Loucy (cell line): ENCODE measurements at regions not wholly inside any gene's neighbourhood (a gene's known extent, or its start where the extent isn't known, plus 50 kb on each side); places are given as distances from the start of the nearest gene placed in this dataset.
A peak's percentile ranks its signal among the peaks of the same experiment; 100 is the strongest.

Source experiments
- H2AFZ ChIP-seq: fragments of 200-600 bp; sonication (generic); 2 replicates; pipeline ENCODE4 v1.6.0; 2016; ENCODE audit warnings: antibody characterized with exemption, mild to moderate bottlenecking, low read length, moderate library complexity
- H3F3A ChIP-seq: fragments of 200-600 bp; 2 replicates; pipeline ENCODE4 v1.6.0; 2016; ENCODE audit warnings: antibody characterized with exemption, low read depth, mild to moderate bottlenecking
- H3K27me3 ChIP-seq: fragments of 200-600 bp; sonication (generic); 2 replicates; pipeline ENCODE4 v1.6.1; 2014; ENCODE audit warnings: low read length, mild to moderate bottlenecking; ENCODE audit not compliant: insufficient read depth, poor library complexity, severe bottlenecking
- H3K36me3 ChIP-seq: fragments of 200-600 bp; sonication (generic); 2 replicates; pipeline ENCODE4 v1.6.1; 2016; ENCODE audit warnings: low read length; ENCODE audit not compliant: insufficient read depth
- H3K4me1 ChIP-seq: fragments of 200-600 bp; sonication (generic); 2 replicates; pipeline ENCODE4 v1.5.1; 2014; ENCODE audit warnings: low read length, mild to moderate bottlenecking; ENCODE audit not compliant: insufficient read depth, poor library complexity, severe bottlenecking
- H3K4me2 ChIP-seq: fragments of 200-600 bp; sonication (generic); 2 replicates; pipeline ENCODE4 v1.6.0; 2014; ENCODE audit warnings: antibody characterized with exemption, low read length, low read depth, mild to moderate bottlenecking; ENCODE audit not compliant: poor library complexity, severe bottlenecking
- H3K4me3 ChIP-seq: fragments of 200-600 bp; sonication (generic); 2 replicates; pipeline ENCODE4 v1.5.1; 2014; ENCODE audit warnings: low read length, mild to moderate bottlenecking, mixed read lengths; ENCODE audit not compliant: poor library complexity, severe bottlenecking
- H3K79me2 ChIP-seq: fragments of 200-600 bp; sonication (generic); 2 replicates; pipeline ENCODE4 v1.6.1; 2014; ENCODE audit warnings: low read length; ENCODE audit not compliant: insufficient read depth
- H3K9ac ChIP-seq: fragments of 200-600 bp; sonication (generic); 2 replicates; pipeline ENCODE4 v1.6.0; 2014; ENCODE audit warnings: mild to moderate bottlenecking, low read depth, low read length, moderate library complexity; ENCODE audit not compliant: poor library complexity, severe bottlenecking
- H3K9me2 ChIP-seq: fragments of 200-600 bp; sonication (generic); replicated peaks from 2 replicates; pipeline ENCODE4 v1.6.1; 2016; ENCODE audit warnings: low read depth, low read length, mixed read lengths
- H3K9me3 ChIP-seq: fragments of 200-600 bp; sonication (generic); 2 replicates; pipeline ENCODE4 v1.6.1; 2014; ENCODE audit warnings: mild to moderate bottlenecking, antibody characterized with exemption, low read length, low read depth; ENCODE audit not compliant: insufficient read depth
- H4K20me1 ChIP-seq: fragments of 200-600 bp; sonication (generic); 2 replicates; pipeline ENCODE4 v1.6.0; 2014; ENCODE audit warnings: antibody characterized with exemption, low read length, mild to moderate bottlenecking; ENCODE audit not compliant: insufficient read depth, poor library complexity, severe bottlenecking
- EZH2phosphoT487 ChIP-seq: fragments of 200-600 bp; IDR thresholded peaks from 2 replicates; pipeline ENCODE4 v1.6.1; 2018; ENCODE audit warnings: antibody characterized with exemption, mild to moderate bottlenecking, moderate library complexity, borderline replicate concordance
- TF ChIP-seq, protein P1 (sequence below): fragments of 200-600 bp; sonication (generic); conservative IDR thresholded peaks from 2 replicates; pipeline ENCODE4 v1.5.1; 2014; ENCODE audit warnings: mild to moderate bottlenecking, antibody characterized with exemption, low read length

DNA sequence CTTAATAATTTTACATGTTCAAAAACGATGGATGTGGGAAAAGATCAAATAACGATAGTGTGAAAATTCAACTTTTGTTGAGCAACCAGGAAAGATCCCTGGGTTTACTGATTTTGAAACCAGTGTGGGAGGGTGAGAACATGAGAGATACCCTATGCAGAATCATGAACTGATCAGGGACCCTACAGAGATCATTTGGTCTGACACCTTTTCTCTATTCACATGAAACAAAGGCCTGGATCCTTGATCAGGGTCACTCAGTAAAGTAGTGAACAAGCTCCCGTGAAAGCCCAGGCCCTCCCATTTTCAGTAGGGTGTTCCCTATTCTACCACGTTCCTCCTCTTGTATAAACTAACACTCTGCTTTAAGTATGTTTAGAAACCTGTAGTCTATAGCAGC lies 60.5 kb upstream of the DUSP22 start:
- no peaks in the 10 kb centered on the region for H3K9me2 ChIP-seq
- H3K4me1 ChIP-seq = peaks cover 36% of the 10 kb centered on the region
- H3K36me3 ChIP-seq = no peaks in the 10 kb centered on the region
- no peaks in the 10 kb centered on the region for H3K79me2 ChIP-seq
- no peak overlapping the region for H3K4me3 ChIP-seq
- H3K9ac ChIP-seq = no peak overlapping the region
- no peak overlapping the region for H3K4me2 ChIP-seq
- 0 out of 2 replicates have a peak, but pooled peaks cover 3% of the 10 kb centered on the region for H3K9me3 ChIP-seq
- H3K27me3 ChIP-seq = no peaks in the 10 kb centered on the region
- TF ChIP-seq EZH2phosphoT487 = no peak
- TF ChIP-seq, protein P1, sequence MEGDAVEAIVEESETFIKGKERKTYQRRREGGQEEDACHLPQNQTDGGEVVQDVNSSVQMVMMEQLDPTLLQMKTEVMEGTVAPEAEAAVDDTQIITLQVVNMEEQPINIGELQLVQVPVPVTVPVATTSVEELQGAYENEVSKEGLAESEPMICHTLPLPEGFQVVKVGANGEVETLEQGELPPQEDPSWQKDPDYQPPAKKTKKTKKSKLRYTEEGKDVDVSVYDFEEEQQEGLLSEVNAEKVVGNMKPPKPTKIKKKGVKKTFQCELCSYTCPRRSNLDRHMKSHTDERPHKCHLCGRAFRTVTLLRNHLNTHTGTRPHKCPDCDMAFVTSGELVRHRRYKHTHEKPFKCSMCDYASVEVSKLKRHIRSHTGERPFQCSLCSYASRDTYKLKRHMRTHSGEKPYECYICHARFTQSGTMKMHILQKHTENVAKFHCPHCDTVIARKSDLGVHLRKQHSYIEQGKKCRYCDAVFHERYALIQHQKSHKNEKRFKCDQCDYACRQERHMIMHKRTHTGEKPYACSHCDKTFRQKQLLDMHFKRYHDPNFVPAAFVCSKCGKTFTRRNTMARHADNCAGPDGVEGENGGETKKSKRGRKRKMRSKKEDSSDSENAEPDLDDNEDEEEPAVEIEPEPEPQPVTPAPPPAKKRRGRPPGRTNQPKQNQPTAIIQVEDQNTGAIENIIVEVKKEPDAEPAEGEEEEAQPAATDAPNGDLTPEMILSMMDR = no peak
- no peaks in the 10 kb centered on the region for H3F3A ChIP-seq
- no peak overlapping the region for H2AFZ ChIP-seq
- H4K20me1 ChIP-seq = no peaks in the 10 kb centered on the region

DNA sequence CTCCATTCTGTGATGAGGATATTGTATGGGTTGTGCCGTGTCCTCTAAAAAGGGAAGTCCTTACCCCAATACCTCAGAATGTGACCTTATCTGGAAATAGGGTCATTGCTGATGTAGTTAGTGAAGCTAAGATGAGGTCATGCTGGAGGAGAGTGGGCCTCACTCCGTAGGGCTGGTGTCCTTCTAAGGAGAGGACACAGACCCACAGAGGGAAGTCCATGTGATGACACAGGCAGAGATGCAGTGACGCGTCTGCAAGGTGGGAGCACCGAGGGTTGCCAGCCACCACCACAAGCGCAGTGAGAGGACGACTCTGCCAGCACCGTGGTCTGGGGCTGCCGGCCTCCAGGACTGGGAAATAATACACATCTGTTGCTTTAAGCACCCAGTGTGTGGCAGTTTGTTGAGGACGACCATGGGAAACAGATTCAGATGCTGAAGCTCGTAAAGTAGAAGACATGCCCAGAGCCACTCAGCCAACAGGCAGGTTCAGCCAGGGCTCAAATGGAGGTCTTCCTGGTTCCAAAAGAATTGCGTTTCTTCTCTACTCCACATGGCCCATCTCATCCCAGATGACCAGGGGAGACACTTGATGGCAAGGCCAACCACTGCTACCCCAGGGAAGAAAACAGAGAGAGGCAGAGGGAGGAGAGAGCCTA lies 59.2 kb upstream of the DUSP22 start:
- H3K4me1 ChIP-seq = peaks cover 39% of the 10 kb centered on the region
- H4K20me1 ChIP-seq = no peaks in the 10 kb centered on the region

DNA sequence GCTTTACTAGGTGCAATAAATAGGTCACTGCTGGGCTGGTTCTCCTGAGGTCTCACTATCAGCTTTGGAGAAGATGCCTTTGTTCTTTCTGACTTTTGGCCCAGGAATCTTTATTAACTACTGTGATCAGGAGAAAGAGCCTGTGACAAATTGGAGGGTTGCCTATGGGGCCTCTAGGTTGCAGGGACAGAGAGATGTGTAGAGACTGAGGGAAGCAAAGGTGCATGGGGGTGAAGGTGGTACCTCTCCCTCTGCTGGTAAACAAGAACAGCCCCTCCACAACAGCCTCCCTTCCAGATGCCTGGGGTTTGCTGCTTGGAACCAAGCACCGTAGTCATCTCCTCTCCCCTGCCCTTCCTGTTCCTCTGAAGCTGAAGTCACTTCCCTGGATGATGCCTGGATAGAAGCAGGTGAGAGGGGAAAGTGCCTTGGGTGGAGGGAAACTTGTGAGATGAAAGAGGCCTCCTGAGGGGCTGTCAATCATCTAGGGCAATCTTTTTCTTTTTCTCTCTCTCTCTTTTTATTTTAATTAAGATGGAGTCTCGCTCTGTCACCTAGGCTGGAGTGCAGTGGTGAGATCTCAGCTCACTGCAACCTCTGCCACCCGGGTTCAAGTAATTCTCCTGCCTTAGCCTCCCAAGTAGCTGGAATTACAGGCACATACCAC lies 57.4 kb upstream of the DUSP22 start:
- TF ChIP-seq, protein P1 = peak; percentile 30; the same call in 1 of the 2 replicates
- no peak for TF ChIP-seq EZH2phosphoT487
- no peak overlapping the region for H3K4me3 ChIP-seq
- no peak overlapping the region for H2AFZ ChIP-seq
- no peaks in the 10 kb centered on the region for H3K9me2 ChIP-seq
- H3K4me1 ChIP-seq = peaks cover 39% of the 10 kb centered on the region
- no peaks in the 10 kb centered on the region for H3F3A ChIP-seq
- no peaks in the 10 kb centered on the region for H4K20me1 ChIP-seq
- peak overlapping the region; percentile 90 for H3K4me2 ChIP-seq
- no peaks in the 10 kb centered on the region for H3K36me3 ChIP-seq
- no peaks in the 10 kb centered on the region for H3K79me2 ChIP-seq
- H3K9me3 ChIP-seq = no peaks in the 10 kb centered on the region
- H3K27me3 ChIP-seq = no peaks in the 10 kb centered on the region
- peak overlapping the region; percentile 76 for H3K9ac ChIP-seq

More for the DNA sequence above, 59.2 kb upstream of the DUSP22 start:
- Histone ChIP-seq H3K4me2 (peak overlapping the region; percentile 45), H3K27me3 (no peaks in the 10 kb centered on the region), H3K9me3 (no peaks in the 10 kb centered on the region), H3K79me2 (no peaks in the 10 kb centered on the region), H3K9me2 (no peaks in the 10 kb centered on the region), H2AFZ (peak overlapping the region; percentile 89), H3K36me3 (no peaks in the 10 kb centered on the region), H3K9ac (peak overlapping the region; percentile 58), H3K4me3 (peak overlapping the region; percentile 23), H3F3A (no peaks in the 10 kb centered on the region)
- no peak for TF ChIP-seq EZH2phosphoT487
- TF ChIP-seq, protein P1 = no peak
